ENCODE measurements at regions not wholly inside any gene's neighbourhood (a gene's known extent, or its start where the extent isn't known, plus 50 kb on each side); places are given as distances from the start of the nearest gene placed in this dataset.

GRCh38 chr9:31146485-31147166, 1237.8 kb upstream of the ACO1 start (continued):
- TF ChIP-seq DIDO1 (tag; IDR thresholded peaks at IDR 0.05; ENCODE audit: low read depth) (no peak), ZNF592 (IDR thresholded peaks at IDR 0.05) (no peak), ATF7 (IDR thresholded peaks at IDR 0.05) (no peak), TEAD2 (tag; IDR thresholded peaks at IDR 0.05) (no peak), WHSC1 (IDR thresholded peaks at IDR 0.05; ENCODE audit: low read length) (no peak), IRF2 (CRISPR knock-in tag; IDR thresholded peaks at IDR 0.05) (no peak)

- Histone ChIP-seq H2AFZ (ENCODE audit: low read depth, low read length) (no peak overlapping the region), H3K79me2 (ENCODE audit: control insufficient read depth, insufficient read depth, low read length) (no peaks in the 10 kb centered on the region), H3K9ac (ENCODE audit: insufficient read depth in 1 of 2, low read depth in 2 of 2, low read length in 2 of 2) (no peak overlapping the region), H3K9me1 (ENCODE audit: control insufficient read depth, insufficient read depth, low read length) (no peaks in the 10 kb centered on the region), H3K4me1 (replicated peaks in 1 of 2; ENCODE audit: control insufficient read depth in 2 of 2, insufficient read depth in 2 of 2, low read length in 2 of 2) (no peaks in the 10 kb centered on the region), H4K20me1 (replicated peaks; ENCODE audit: control insufficient read depth, insufficient read depth, low read length) (no peaks in the 10 kb centered on the region), H3K27me3 (ENCODE audit: control insufficient read depth in 2 of 2, insufficient read depth in 2 of 2, low read length in 2 of 2) (no peaks in the 10 kb centered on the region), H3K9me3 (replicated peaks; ENCODE audit: control insufficient read depth, insufficient read depth, low read depth, low read length) (no peaks in the 10 kb centered on the region), H3K36me3 (ENCODE audit: control insufficient read depth, insufficient read depth, low read length) (no peaks in the 10 kb centered on the region), H3K4me2 (ENCODE audit: insufficient read depth, low read length) (no peak overlapping the region), H3K4me3 (no peak overlapping the region), H3K27ac (ENCODE audit: extremely low read depth, low read depth, low read length) (no peak overlapping the region)
- ATAC-seq (no peak), DNase-seq (ENCODE audit: extremely low read depth in 1 of 4, low spot score in 3 of 4) (no peak), FAIRE-seq (no peak)
- BruUV-seq (replicated peaks), result no TSS peak
- intact Hi-C loops (cut with micrococcal nuclease) (no loop called here), in situ Hi-C loops (cut with MboI) (no loop called here)
- CTCF ChIA-PET (ENCODE audit: low intra/inter-chr PET ratio), result no interaction called here
- no CpG with 5 or more reads among the region's 2 CpGs for WGBS (ENCODE audit: insufficient coverage, low coverage, missing lambda C conversion rate)
- POLR2A ChIA-PET, result no interaction called here
- TF ChIP-seq THAP7 (CRISPR knock-in tag; IDR thresholded peaks at IDR 0.05) (no peak), ZNF512 (tag; IDR thresholded peaks at IDR 0.05) (no peak), LCOR (CRISPR knock-in tag; IDR thresholded peaks at IDR 0.05) (no peak), POLR2G (IDR thresholded peaks at IDR 0.05; ENCODE audit: low read depth, low read length) (no peak), CBX5 (IDR thresholded peaks at IDR 0.05; ENCODE audit: borderline replicate concordance, low read depth) (no peak), PCBP1 (IDR thresholded peaks at IDR 0.05; ENCODE audit: low read depth, low read length, poor library complexity, severe bottlenecking) (no peak)
Observed at GRCh38 chr9:31153250-31153840, 1231.1 kb upstream of the ACO1 start.

All from K562 (cell line).